Stimulated activated CD8-positive, alpha-beta memory T cell treated with anti-CD3 and anti-CD28 coated beads, Interleukin-12 subunit alpha, Interleukin-12 subunit beta, amount 100 ng/mL, for 4 hours (primary cell): ENCODE measurements at regions not wholly inside any gene's neighbourhood (a gene's known extent, or its start where the extent isn't known, plus 50 kb on each side); places are given as distances from the start of the nearest gene placed in this dataset.
"Not testable (repeated sequence)": the region's sequence is repeated elsewhere in the genome, so short reads cannot be mapped to it uniquely, and the experiment has no call there.

Experiments used
- DNase-seq: peaks from one replicate; pipeline ENCODE4 v3.0.0-alpha.2; 2020; ENCODE audit warnings: low read depth

DNA sequence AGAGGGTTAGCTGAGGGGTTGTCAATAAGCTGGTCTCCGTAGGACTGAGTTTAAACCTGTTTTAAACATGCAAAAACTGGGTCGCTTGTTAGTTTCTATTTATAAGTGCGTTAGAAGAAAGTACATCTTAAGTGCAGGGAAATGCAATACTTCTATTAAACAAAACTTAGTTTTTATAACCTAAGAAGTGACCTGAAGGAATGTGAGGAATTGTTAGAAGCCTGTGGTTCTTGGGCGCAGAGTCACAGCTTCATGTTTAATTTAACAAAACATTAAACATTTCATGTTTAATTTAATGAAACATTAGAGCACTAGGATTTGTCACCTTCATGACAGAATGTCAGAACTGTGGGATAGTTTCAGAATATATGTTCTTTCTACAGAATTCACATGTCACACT lies 469.2 kb upstream of the WWC1 start:
- DNase-seq, result no peak

DNA sequence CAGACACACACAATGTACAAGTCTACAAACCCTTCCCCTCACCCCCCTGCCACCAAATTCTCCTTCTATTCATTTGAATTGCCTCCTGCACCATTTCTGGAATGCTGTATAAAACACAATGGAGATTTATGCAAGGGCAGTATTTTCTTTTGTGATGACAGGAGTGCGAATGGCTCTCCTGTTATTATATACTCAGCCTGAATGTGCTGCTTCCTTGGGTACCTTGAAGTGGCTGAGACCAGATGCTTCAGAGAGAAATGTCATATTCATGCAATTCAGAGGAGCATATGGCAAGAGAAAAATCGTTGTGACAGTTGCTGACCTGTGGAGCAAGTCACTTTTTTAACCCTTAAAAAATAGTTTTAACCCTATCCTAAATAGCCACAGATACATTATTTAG lies 468.0 kb upstream of the WWC1 start:
- DNase-seq, result no peak

DNA sequence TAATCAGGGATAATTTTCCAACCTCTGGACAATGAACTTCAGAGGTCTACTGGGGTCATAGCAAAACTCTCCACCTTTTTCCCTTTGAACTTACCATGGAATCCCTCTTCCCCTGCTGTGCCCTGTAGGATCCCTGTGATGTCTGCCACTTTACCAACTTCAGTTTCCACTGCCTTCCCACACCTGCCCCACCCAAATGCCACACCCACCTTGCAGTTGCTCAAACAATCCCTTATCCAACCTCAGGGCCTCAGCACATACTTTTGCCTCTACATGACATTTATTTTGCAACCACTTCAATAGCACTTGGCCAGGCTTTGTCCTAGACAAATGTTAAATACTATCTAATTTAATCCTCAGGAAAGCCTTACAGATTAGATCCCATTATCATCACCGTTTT lies 463.7 kb upstream of the WWC1 start:
- no peak for DNase-seq

DNA sequence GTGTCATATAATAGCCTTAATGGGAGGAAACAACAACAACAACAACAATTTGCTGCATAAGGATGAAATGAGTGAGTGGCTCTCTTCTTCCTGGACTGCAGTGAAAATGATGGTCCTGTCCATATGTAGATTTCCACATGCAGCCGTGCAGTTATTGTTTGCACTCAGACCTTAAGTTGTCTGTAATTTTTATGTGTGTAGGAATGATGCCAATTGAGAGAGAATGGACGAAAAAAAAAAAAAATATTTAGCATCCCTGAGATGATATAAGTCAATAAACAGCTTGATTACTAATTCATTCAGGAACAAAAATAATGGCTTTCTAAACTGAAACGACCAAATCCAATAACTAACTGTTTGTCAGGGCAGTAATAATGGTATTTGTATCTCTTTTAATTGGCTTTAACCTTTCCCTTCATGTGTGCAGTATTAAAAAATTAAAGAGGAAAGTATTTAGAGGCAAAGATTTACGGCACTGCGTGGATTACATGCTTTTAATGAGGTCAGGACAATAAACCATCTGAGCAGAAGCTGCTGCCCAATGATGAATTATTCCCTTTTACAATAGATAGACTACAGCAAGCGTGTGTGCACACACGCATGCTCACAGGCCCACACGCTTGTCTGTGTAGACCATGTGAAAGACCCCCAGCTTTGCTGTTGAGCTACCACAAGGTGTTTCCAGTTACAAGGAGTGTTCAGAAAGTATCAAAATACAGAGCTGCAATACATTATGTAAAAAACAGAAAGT lies 459.5 kb upstream of the WWC1 start:
- no peak for DNase-seq

DNA sequence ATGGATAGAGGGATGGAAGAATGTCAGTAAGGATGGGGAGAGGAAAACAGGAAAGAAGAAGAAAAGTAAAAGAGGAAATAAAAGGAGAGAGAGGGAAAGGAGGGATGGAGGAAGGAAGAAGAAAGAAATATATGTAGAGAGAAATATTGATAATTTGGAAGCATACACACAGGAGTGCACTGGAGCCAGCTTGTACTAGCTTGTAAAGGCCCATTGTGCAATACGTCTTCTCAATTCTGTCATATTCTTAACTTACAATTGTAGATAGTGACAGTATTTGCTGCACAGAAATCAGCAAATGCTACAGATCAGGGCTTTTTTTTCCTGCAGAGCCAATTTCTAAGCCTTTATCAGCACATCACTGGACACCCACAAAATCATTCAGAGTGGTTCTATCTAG lies 458.8 kb upstream of the WWC1 start:
- no peak for DNase-seq

DNA sequence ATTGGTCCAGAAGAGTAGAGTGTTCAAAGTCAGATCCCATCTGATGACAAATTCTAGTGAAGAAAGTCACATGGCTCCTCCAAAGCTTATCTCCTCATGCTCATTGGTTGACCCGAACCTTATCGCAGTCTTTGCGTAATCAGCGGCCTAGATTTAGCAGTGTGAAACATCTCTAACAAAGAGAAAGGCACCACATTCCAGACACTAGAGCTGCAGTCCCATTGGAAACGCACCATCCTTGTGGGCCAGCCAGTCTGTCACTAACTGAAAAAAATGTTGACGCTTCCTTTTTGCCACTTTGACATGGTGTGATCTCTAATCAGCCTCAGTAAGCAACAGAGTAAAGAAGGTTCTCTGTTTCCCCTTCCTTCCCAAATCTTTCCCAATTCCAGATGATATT lies 458.0 kb upstream of the WWC1 start:
- DNase-seq, result no peak

DNA sequence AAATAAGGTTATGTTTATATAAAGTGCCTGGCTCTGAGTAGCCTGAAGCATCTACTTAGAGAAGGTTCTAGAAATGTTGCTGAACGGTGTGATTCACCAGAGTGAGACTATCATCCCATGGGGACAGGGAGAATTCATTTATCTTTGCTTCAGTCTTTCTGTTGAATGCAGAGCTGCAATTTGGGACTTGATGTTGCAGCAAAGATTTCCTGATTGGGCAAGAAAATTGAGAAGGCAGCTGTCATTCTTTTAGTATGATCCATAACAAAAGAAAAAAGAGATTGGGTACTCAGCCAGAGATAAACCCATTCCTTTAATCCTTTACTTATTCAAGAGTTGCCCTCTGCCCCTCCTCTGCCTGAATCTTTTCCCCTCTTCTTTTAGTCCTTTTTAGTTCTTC lies 456.3 kb upstream of the WWC1 start:
- no peak for DNase-seq

DNA sequence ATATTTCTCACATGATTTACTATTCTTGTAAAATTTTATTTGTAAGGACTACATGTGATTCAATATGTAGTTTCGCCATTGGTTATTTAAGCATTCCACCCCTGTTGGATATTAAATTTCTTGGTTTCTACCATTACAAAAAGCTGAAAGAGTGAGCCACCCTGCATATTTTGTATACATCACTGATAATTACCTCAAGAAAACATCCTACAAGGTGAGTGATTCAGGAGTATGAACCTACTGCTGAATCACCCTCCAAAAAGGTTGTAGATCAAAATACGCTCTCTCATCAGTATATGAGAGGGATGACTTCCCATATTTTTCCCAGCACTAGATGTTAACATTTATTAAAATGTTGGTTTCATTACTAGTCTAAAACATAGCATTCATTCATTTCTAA lies 454.3 kb upstream of the WWC1 start:
- DNase-seq, result no peak

DNA sequence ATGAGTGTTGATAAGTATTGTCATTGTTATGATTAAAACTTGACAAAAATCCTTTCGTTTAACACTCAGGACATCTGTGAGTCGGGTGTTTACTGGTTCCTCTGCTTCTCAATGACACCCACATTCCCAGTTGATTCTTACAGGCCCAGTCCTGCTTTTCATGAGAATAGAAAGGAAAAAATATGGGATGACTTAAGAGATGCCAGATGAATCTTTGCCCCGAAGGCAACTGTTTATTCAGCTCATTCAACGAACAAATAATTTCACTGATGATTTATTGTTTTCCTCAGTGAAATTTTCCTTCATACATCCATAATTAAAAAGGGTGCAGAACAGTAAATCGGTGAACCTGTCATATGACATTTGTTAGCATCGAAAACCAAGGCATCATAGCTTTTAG lies 452.4 kb upstream of the WWC1 start:
- no peak for DNase-seq

DNA sequence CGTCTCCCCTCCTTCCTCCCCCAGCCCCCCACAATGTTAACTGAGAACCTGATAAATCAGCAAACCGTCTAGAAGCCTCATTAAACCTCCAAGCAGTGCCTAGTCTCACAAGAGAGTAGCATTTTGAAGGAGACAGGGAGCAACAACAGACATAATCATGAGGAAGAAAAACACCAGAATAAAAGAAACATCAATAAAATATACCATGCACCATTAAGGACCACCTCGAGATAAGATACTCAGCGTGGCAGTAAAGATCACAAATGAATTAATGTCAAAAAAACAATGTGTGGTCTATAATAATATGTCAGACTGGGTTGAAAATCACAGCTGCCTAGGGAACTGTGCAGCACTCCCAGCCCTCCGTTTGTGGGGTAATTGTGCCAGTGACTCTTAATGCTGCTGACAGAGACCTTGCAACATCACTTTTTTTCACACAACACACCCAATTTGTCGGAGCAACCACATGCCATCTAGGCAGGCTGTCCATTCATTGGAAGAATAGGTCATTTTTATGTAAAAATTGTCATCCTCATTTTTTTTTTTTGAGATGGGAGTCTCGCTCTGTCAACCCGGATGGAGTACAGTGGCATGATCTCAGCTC lies 450.8 kb upstream of the WWC1 start:
- DNase-seq, result no peak

DNA sequence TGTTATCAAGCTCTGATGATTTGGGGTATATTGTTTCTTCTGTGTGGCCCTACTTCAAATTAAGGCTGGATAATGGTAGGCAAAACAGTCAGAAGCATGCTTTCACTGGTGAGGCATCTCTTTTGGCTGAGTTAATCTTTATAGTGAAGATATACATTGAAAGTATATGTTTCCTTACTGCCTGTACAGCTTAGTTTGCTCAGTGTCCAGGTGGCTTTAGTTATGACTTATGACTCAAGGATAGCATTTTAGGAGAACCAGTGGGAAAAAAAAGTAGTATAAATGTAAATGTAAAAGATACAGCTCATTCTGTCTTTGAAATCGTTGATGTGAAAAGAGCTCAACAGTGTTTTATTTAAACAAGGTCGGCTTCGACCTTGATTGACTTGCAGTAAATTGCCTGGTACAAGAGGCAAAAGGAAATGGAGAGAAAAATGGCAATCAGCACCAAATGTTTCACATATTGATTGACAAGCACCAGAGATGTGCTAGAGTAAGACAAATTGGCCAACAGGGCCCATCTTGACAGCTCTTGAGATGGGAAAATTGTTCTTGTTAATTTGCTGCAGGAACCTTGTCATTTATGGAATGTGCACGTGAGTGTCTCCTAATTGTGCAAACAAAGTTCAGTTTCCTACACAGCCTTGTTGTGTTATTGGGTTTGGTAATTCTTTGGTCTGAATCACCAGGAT lies 447.4 kb upstream of the WWC1 start:
- no peak for DNase-seq

DNA sequence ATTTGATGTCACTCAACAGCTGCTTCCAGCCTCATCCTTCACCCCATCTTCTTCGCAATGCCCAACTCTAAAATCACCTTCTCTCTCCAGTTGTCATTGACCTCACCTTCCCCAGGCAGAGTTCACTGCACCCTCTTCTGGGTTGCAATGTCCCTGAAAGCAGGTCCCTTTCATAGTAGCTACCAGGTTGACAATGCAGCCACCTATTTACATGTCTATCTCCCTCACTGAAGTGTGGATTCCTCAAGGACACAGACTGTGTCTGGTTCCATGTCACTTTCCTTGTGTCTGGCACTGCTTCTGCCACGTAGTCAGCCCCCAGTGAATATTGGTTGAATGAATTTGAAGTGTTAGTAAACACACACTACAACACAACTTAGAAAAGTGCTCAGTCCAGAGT lies 445.5 kb upstream of the WWC1 start:
- DNase-seq, result no peak

DNA sequence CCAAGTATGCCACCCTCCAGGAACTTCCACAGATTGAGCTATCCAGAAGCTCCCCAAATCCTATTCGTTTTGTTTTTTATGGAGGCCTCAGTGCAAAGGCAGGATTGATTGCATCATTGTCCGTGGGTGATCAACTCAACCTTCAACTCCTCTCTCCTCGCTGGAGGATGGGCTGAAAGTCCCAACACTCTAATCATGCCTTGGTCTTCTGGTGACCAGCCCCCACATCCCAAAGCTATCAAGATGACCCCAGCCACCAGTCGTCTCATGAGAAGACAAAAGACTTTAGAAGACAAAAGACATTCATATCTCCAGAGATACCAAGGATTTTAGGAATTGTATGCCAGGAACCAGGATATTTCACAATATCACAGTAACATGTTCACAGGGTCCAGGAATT lies 441.6 kb upstream of the WWC1 start:
- DNase-seq, result no peak

DNA sequence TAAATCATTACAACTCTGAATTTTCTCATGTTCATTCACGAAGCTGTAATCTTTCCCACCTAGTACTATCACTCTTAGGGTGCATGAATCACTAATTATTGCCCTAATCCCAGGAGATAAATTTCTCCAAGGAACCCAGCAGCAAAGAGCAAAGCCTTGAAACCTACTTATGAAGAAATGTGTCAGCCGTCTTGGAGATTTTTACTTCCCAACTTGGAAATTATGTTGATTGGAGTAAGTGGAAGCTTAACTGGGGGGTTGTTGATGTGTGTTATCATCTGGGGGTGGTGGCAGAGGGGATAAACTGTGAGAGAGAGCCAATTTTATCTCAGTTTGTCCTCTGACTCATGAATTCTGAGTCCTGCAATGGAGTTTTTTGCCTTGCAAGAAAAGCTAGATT lies 440.5 kb upstream of the WWC1 start:
- DNase-seq, result no peak

DNA sequence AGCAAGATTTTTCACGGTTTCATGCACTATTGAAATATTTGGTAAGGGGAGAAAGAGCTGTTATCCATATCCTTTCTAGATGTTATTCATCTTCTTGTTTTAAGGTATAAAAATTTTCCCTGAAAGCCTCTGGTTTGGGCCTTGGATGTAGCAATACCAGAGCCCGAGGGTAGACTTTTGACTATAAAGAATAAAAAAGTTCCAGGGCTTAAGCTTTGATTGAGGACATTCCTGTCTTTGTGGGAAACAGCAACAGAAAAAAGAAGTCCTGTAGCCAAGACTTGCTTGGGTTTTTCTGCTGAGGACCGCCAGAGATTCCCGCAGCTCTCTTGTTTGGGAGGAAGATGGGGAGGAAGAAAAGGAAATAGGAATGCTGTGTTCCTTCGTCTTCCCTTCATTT lies 440.0 kb upstream of the WWC1 start:
- DNase-seq, result no peak

DNA sequence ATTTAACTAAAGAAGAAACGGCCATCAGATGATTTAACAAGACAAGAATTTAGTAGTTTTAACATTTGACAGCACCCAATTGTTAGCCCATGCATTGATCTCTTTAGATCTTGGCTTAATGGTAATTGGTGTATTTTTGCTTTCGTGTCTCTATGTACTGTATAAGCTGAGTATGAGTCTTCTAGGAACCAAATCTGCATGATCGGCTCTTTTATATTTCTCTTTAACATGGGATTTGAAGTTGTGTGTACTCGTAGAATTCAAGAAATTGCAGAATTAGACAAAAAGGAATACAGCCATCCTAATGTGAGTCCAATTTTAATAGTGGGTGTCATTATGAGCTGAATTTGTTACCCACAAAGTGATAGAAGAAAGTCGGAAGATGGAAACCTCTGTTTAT lies 438.9 kb upstream of the WWC1 start:
- DNase-seq, result no peak

DNA sequence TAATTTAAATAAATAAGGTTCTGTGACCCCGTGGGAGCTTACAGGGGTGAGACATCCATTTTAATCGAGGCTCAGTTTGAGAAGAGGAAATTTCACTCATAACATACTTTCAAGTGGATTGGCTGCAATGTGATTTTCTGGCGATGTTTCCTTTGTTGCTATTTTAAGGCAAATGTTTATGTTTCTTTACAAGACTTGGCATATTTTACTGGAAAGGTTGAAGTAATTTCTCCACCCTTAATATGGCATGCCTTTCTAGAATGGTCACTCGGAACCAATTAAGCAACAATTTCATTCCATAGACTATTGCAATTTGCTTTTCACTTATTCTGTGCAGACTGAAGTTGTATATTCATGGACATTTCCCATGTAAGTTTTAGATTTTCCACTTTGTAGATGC lies 438.0 kb upstream of the WWC1 start:
- no peak for DNase-seq

DNA sequence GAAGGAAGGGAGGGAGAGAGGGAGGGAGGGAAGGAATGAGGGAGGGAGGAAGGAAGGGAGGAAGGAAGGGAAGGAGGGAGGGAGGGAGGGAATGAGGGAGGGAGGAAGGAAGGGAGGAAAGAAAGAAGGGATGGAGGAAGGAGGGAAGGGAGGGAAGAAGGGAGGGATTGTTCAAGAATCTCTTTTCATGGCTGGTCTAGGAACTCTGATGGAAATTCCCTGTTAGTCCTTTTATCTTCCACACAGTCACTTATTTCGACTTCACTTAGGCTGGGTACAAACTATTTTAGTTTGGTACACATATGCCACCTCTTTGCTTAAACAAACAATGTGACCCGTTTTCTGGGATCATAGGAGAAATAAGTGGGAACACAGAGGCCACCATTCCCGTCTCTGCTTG lies 435.6 kb upstream of the WWC1 start:
- no peak for DNase-seq

DNA sequence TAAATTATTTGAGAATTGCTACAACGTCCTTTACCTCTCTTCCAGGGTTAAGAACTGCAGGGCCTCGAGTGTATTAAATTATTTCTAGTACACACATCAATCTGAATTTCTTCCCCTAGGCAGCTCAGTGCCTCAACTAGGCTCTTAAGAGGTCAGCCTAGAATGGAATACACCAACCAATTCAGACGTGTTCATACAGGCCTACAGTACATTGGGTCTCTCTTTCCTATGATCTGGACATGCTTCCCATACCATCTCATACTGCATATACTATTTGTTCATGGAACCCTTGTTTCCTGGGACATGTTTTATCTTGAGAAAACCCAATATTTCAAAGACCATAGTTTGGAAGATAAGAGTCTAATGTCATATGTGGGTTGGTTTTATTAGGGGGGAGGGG lies 434.1 kb upstream of the WWC1 start:
- no peak for DNase-seq

DNA sequence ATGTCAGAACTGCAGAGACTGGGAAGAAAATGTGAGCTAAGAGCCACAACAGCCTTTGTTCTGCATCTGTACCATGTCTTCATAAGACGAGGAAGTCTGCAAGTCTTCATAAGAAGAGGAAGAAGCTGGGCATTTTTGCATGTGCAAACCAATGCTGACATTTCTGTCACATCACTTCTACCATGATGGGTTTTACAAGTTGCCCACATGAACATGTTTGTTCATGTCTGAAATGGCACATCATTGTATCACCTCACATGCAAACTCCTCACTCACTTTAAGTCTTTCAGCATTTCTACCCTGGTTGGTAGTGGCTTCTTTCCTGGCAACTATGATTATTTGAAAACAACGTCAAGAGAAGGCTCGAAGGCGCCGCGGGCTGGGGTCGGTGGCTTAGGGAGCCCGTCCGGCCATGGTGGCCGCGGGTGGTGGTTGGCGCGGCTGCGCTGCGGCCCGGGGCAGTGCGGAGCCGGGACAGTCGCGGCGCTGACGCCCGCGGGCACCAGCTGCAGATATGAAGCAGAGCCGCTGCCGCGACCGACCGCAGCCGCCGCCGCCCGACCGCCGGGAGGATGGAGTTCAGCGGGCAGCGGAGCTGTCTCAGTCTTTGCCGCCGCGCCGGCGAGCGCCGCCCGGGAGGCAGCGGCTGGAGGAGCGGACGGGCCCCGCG lies 433.1 kb upstream of the WWC1 start:
- DNase-seq, result not testable (repeated sequence)

DNA sequence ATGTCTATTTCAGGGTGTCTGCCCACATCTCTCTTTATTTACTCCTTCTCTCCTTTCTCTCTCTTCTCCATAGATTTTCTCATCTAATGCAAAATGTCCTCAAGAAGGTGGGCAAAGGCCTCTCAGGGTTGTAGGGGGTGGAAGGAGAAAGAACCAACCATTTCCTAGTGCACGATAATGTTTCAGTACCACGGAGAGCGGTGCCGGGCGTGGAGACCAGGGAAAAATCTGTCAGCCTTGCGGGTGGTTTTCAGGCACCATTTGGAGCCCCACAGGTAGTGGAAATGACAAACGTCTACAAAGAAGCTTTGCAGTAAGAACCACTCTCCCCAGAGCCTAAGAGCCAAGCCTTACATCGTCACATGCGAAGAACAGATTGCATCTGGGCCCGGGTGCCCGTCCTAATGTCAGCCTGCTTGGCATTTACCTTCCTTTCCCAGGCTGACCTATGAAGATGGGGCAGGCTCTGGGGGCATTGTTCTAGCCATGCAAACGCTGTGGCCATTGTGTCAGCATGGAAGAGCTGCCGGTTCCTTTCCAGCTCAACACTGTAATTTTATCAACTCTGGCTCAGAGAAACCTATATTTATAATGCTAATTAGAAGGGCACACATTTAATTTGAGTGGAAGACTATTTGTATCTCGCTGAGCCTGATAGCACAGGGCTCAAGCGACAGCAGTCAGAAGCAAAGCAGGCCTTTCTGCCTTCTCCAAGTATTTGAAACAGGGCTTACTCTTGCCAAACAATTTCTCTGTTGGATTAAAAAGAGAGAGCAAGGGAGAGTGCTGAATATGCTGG lies 430.1 kb upstream of the WWC1 start:
- no peak for DNase-seq

DNA sequence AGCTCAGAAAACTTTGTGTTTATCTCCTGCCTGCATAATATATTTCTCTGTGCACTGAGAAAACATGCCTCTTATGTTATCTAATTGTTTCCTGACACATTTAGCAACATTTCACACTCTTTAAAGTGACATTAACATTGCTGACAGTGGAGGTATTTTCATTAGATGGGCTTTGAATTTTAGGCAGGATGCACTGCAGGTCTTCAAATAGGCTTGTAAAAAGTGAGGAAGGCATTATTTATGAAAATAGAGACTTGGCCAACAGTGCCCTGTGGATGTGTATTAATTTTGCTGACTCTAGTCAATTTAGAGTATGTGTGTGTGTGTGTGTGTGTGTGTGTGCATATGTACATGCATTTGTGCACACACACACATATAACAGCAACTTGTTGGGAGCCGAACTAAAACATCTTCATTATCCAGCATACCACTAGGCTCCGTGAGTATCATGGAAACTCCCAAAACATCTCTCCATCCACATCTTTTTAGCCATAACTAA lies 429.5 kb upstream of the WWC1 start:
- no peak for DNase-seq
